Thyroid gland (tissue), 4 donors: ENCODE measurements at regions not wholly inside any gene's neighbourhood (a gene's known extent, or its start where the extent isn't known, plus 50 kb on each side); places are given as distances from the start of the nearest gene placed in this dataset.
A peak's percentile ranks its signal among the peaks of the same experiment; 100 is the strongest.

Experiments used
- DNase-seq, 2 donors: peaks; one replicate each; pipeline ENCODE4 v3.0.0-alpha.2; 2019
- H3K27ac ChIP-seq, 3 donors: fragments of 200-600 bp; sonication (generic); 1 replicate in 2 of 3; 2 replicates in 1 of 3; pipeline ENCODE4 v1.5.1; 2016 to 2019; ENCODE audit warnings: mild to moderate bottlenecking in 1 of 3, moderate library complexity in 1 of 3
- H3K27me3 ChIP-seq: fragments of 200-600 bp; sonication (generic); one replicate; pipeline ENCODE4 v1.5.1; 2019
- H3K36me3 ChIP-seq, 2 donors: fragments of 200-600 bp; sonication (generic); one replicate each; pipeline ENCODE4 v1.5.1; 2016 to 2019
- H3K4me1 ChIP-seq, 2 donors: fragments of 200-600 bp; sonication (generic); one replicate each; pipeline ENCODE4 v1.5.1; 2017 to 2019
- H3K4me3 ChIP-seq, 3 donors: fragments of 200-600 bp; sonication (generic); replicated peaks in 1 of 3; 1 replicate in 2 of 3; 2 replicates in 1 of 3; pipeline ENCODE4 v1.5.1; 2016; ENCODE audit warnings: mild to moderate bottlenecking in 1 of 3
- H3K9me3 ChIP-seq: fragments of 200-600 bp; sonication (generic); one replicate; pipeline ENCODE4 v1.5.1; 2017
- POLR2A ChIP-seq, 2 donors: fragments of 450-650 bp; IDR thresholded peaks; one replicate each; pipeline ENCODE4 v1.6.1; 2017; ENCODE audit warnings: antibody characterized with exemption in 2 of 2, mild to moderate bottlenecking in 2 of 2, moderate library complexity in 1 of 2
- WGBS, 2 donors: methylation state at CpG; one replicate each; pipeline ENCODE4 v1.1.5; 2017; 5-methylcytosine and 5-hydroxymethylcytosine counted together
- intact Hi-C: fragments of 100-400 bp; cut with DNase I; formaldehyde crosslinking; loops from one replicate; pipeline ENCODE4 v1.15.1; 2023
- TF ChIP-seq, protein P1 (sequence below), 6 experiments: fragments of 200-600 bp in 3 of 6; fragments of 450-650 bp in 3 of 6; sonication (generic) in 3 of 6; IDR thresholded peaks; one replicate each; pipeline ENCODE4 v1.5.1; 2016 to 2019; ENCODE audit warnings: antibody characterized with exemption in 6 of 6, mild to moderate bottlenecking in 2 of 6, inconsistent platforms in 1 of 6, moderate library complexity in 1 of 6

DNA sequence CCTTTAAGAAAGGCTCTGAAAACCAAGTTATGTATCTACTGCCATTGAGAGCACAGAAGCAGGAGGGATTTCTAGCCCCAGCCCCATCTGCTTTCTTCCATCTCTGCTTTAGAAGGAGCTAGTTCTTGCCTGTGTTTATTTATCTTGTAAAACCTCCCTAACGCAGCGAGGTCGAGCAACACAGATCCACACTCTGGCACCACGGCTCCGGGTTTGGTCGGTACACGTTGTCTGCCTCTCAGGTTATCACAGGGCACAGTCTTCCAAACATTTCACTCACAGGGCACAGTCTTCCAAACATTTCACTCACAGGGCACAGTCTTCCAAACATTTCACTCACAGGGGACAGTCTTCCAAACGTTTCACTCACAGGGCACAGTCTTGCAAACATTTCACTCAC lies 69.7 kb upstream of the TLR3 start:
- H3K9me3 ChIP-seq: no peaks in the 10 kb centered on the region
- H3K27me3 ChIP-seq: no peaks in the 10 kb centered on the region
- H3K36me3 ChIP-seq: no peaks in the 10 kb centered on the region
- no peaks in the 10 kb centered on the region for H3K4me1 ChIP-seq
- peak in 1 of 2 donors; percentile 14 for DNase-seq
- H3K27ac ChIP-seq: no peak overlapping the region
- TF ChIP-seq, protein P1, sequence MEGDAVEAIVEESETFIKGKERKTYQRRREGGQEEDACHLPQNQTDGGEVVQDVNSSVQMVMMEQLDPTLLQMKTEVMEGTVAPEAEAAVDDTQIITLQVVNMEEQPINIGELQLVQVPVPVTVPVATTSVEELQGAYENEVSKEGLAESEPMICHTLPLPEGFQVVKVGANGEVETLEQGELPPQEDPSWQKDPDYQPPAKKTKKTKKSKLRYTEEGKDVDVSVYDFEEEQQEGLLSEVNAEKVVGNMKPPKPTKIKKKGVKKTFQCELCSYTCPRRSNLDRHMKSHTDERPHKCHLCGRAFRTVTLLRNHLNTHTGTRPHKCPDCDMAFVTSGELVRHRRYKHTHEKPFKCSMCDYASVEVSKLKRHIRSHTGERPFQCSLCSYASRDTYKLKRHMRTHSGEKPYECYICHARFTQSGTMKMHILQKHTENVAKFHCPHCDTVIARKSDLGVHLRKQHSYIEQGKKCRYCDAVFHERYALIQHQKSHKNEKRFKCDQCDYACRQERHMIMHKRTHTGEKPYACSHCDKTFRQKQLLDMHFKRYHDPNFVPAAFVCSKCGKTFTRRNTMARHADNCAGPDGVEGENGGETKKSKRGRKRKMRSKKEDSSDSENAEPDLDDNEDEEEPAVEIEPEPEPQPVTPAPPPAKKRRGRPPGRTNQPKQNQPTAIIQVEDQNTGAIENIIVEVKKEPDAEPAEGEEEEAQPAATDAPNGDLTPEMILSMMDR (IDR thresholded peaks at IDR 0.05): no peak
- intact Hi-C loops: no loop called here
- WGBS, 2 donors: 50 to 65% methylated on average over 8 of the region's 8 CpGs
- no peak overlapping the region for H3K4me3 ChIP-seq

DNA sequence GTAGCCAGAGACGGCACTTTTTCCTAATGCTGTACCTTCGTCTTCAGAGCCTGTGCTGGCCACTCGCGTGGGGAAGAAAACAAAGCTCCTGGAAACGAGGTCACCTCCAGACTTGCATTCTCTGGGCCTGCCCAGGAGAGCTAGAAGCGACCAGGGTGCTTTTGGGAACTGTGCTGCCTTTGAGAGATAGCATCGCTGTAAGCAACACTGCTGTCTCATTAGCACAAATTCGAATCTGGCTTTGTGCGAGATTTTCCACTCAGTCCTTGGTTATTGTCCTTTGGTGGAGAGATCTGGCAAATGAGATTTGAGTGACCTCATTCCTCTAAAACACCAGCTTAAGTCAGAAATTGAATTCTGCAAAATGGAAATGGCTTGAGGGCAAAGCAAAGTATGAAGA lies 66.1 kb upstream of the TLR3 start:
- Histone ChIP-seq H3K27me3 (no peaks in the 10 kb centered on the region), H3K9me3 (no peaks in the 10 kb centered on the region), H3K27ac (no peak overlapping the region), H3K4me1 (no peaks in the 10 kb centered on the region), H3K4me3 (no peak overlapping the region), H3K36me3 (no peaks in the 10 kb centered on the region)
- DNase-seq: no peak
- intact Hi-C loops: no loop called here
- 86 to 89% methylated on average over 9 of the region's 9 CpGs for WGBS, 2 donors
- TF ChIP-seq, protein P1 (IDR thresholded peaks at IDR 0.05): no peak
- no peak for TF ChIP-seq POLR2A (IDR thresholded peaks at IDR 0.05)

DNA sequence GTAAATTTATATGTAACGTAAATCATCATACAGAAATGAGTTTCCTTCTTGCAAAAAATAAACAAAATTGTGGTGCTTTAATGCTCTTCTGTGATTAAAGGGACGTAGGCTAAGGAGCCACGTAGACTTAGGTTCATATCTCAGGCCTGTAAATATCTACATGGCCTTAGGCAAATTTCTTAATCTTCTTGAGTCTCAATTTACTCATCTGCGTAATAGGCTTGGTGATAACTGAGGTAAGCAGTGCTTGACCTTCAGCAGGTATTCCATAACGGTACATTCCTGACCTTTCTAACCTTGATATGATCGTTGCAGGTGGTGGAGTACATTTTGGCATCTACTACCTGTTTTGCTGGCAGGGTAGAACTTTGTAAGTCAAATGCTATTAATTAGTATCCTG lies 65.2 kb upstream of the TLR3 start:
- Histone ChIP-seq H3K4me1 (no peaks in the 10 kb centered on the region), H3K27ac (no peak overlapping the region), H3K36me3 (no peaks in the 10 kb centered on the region), H3K9me3 (no peaks in the 10 kb centered on the region), H3K4me3 (no peak overlapping the region), H3K27me3 (no peaks in the 10 kb centered on the region)
- DNase-seq: no peak
- WGBS, 2 donors: 92 to 96% methylated on average over 6 of the region's 6 CpGs
- intact Hi-C loops: no loop called here
- TF ChIP-seq POLR2A (IDR thresholded peaks at IDR 0.05): no peak
- TF ChIP-seq, protein P1 (IDR thresholded peaks at IDR 0.05): no peak

DNA sequence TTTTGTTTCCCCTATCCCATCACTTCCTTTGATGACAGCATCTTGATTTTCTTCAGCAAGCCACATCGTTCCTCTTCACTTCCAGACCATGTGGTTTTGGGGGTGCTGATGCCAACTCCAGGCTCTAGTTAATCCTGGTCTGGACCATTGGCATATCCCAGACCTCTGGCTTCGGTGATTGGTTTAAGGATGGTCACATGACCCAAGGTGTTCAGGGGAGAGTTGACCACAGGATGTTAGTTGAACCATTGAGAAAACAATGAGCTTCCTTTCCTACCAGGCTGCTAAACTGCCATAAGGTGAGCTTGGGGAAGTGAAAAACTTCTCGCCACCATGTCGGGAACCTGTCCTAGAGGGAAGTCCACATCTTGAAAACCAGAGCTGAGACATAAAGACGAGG lies 60.9 kb upstream of the TLR3 start:
- no peaks in the 10 kb centered on the region for H3K4me1 ChIP-seq
- no peaks in the 10 kb centered on the region for H3K27me3 ChIP-seq
- intact Hi-C loops: no loop called here
- no peaks in the 10 kb centered on the region for H3K9me3 ChIP-seq
- no peak for DNase-seq
- H3K36me3 ChIP-seq: no peaks in the 10 kb centered on the region
- TF ChIP-seq, protein P1 (IDR thresholded peaks at IDR 0.05): no peak
- TF ChIP-seq POLR2A (IDR thresholded peaks at IDR 0.05): no peak
- H3K4me3 ChIP-seq: no peak overlapping the region
- WGBS, 2 donors: 90 to 93% methylated on average over 5 of the region's 5 CpGs
- H3K27ac ChIP-seq: no peak overlapping the region

DNA sequence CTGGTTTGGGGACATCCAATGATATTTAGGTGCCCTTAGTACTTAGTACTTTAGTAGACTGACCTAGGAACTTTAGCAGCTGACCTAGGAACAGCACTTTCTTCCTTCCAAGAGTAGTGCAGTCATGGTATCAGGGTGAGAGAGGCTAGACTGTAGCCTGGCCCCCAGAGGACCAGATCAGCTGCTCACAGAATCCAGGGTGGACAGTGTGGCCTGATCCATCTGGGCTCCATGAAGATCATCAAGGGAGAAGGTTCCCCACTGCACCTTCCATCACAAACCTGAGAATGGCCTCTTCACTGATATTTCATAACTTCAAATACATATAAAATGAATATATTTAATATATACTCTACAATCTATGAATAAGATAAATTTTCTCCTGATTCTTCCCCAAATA lies 59.0 kb upstream of the TLR3 start:
- no peak for TF ChIP-seq POLR2A (IDR thresholded peaks at IDR 0.05)
- TF ChIP-seq, protein P1 (IDR thresholded peaks at IDR 0.05): no peak
- H3K36me3 ChIP-seq: no peaks in the 10 kb centered on the region
- H3K4me1 ChIP-seq: no peaks in the 10 kb centered on the region
- no peak for DNase-seq
- H3K9me3 ChIP-seq: no peaks in the 10 kb centered on the region
- intact Hi-C loops: no loop called here
- no peak overlapping the region for H3K27ac ChIP-seq
- H3K4me3 ChIP-seq: no peak overlapping the region
- H3K27me3 ChIP-seq: no peaks in the 10 kb centered on the region
